ENCODE measurements at regions not wholly inside any gene's neighbourhood (a gene's known extent, or its start where the extent isn't known, plus 50 kb on each side); places are given as distances from the start of the nearest gene placed in this dataset.
A peak's percentile ranks its signal among the peaks of the same experiment; 100 is the strongest.

- H3K9me2 ChIP-seq (ENCODE audit: insufficient read depth) = peaks cover 17% of the 10 kb centered on the region
- H3K4me3 ChIP-seq = no peak overlapping the region
- no peaks in the 10 kb centered on the region for H4K20me1 ChIP-seq (replicated peaks; ENCODE audit: insufficient read depth)
- ATAC-seq (no peak), DNase-seq (ENCODE audit: low spot score) (no peak)
- H2AFZ ChIP-seq = peak overlapping the region; percentile 7; the same call in 1 of the 2 replicates
- H3K9me3 Mint-ChIP-seq = peaks cover 6% of the 10 kb centered on the region
- H3K79me2 ChIP-seq (replicated peaks; ENCODE audit: insufficient read depth) = no peaks in the 10 kb centered on the region
- peak overlapping the region; percentile 8; the same call in 1 of the 2 replicates for H3K4me2 ChIP-seq
- H3K4me3 Mint-ChIP-seq = no peak overlapping the region
- peaks cover 10% of the 10 kb centered on the region for H3K4me1 Mint-ChIP-seq
- H3F3A ChIP-seq (replicated peaks; ENCODE audit: low read depth) = no peaks in the 10 kb centered on the region
- H3K27me3 Mint-ChIP-seq (ENCODE audit: insufficient read depth, low read depth, poor library complexity) = peaks cover 2% of the 10 kb centered on the region
- no peaks in the 10 kb centered on the region for H3K27me3 ChIP-seq (ENCODE audit: insufficient read depth)
- H3K27ac Mint-ChIP-seq = no peak overlapping the region
- no peak for TF ChIP-seq CREB1 (CRISPR knock-in tag; IDR thresholded peaks at IDR 0.05; ENCODE audit: low read depth)
- TF ChIP-seq STAT1 (IDR thresholded peaks at IDR 0.05; ENCODE audit: unreplicated experiment) = no peak
- no peak for TF ChIP-seq EZH2 (IDR thresholded peaks at IDR 0.05; ENCODE audit: low read depth, unreplicated experiment)
- TF ChIP-seq JUNB (IDR thresholded peaks at IDR 0.05; ENCODE audit: unreplicated experiment) = no peak
- no peak for TF ChIP-seq POLR2AphosphoS5 (IDR thresholded peaks at IDR 0.05; ENCODE audit: low read depth)
- TF ChIP-seq NANOG (IDR thresholded peaks at IDR 0.05; ENCODE audit: borderline replicate concordance) = no peak
- no peak for TF ChIP-seq ZNF114 (CRISPR knock-in tag; IDR thresholded peaks at IDR 0.05)
- TF ChIP-seq ZNF331 (CRISPR knock-in tag; IDR thresholded peaks at IDR 0.05; ENCODE audit: low read depth) = no peak
- no peak for TF ChIP-seq ETS1 (IDR thresholded peaks at IDR 0.05)
- TF ChIP-seq EZH2phosphoT487 (IDR thresholded peaks at IDR 0.05; ENCODE audit: unreplicated experiment) = no peak
- no peak for TF ChIP-seq CTCF (conservative IDR thresholded peaks at IDR 0.05; ENCODE audit: low read depth in 2 of 2)
- TF ChIP-seq, protein P1, sequence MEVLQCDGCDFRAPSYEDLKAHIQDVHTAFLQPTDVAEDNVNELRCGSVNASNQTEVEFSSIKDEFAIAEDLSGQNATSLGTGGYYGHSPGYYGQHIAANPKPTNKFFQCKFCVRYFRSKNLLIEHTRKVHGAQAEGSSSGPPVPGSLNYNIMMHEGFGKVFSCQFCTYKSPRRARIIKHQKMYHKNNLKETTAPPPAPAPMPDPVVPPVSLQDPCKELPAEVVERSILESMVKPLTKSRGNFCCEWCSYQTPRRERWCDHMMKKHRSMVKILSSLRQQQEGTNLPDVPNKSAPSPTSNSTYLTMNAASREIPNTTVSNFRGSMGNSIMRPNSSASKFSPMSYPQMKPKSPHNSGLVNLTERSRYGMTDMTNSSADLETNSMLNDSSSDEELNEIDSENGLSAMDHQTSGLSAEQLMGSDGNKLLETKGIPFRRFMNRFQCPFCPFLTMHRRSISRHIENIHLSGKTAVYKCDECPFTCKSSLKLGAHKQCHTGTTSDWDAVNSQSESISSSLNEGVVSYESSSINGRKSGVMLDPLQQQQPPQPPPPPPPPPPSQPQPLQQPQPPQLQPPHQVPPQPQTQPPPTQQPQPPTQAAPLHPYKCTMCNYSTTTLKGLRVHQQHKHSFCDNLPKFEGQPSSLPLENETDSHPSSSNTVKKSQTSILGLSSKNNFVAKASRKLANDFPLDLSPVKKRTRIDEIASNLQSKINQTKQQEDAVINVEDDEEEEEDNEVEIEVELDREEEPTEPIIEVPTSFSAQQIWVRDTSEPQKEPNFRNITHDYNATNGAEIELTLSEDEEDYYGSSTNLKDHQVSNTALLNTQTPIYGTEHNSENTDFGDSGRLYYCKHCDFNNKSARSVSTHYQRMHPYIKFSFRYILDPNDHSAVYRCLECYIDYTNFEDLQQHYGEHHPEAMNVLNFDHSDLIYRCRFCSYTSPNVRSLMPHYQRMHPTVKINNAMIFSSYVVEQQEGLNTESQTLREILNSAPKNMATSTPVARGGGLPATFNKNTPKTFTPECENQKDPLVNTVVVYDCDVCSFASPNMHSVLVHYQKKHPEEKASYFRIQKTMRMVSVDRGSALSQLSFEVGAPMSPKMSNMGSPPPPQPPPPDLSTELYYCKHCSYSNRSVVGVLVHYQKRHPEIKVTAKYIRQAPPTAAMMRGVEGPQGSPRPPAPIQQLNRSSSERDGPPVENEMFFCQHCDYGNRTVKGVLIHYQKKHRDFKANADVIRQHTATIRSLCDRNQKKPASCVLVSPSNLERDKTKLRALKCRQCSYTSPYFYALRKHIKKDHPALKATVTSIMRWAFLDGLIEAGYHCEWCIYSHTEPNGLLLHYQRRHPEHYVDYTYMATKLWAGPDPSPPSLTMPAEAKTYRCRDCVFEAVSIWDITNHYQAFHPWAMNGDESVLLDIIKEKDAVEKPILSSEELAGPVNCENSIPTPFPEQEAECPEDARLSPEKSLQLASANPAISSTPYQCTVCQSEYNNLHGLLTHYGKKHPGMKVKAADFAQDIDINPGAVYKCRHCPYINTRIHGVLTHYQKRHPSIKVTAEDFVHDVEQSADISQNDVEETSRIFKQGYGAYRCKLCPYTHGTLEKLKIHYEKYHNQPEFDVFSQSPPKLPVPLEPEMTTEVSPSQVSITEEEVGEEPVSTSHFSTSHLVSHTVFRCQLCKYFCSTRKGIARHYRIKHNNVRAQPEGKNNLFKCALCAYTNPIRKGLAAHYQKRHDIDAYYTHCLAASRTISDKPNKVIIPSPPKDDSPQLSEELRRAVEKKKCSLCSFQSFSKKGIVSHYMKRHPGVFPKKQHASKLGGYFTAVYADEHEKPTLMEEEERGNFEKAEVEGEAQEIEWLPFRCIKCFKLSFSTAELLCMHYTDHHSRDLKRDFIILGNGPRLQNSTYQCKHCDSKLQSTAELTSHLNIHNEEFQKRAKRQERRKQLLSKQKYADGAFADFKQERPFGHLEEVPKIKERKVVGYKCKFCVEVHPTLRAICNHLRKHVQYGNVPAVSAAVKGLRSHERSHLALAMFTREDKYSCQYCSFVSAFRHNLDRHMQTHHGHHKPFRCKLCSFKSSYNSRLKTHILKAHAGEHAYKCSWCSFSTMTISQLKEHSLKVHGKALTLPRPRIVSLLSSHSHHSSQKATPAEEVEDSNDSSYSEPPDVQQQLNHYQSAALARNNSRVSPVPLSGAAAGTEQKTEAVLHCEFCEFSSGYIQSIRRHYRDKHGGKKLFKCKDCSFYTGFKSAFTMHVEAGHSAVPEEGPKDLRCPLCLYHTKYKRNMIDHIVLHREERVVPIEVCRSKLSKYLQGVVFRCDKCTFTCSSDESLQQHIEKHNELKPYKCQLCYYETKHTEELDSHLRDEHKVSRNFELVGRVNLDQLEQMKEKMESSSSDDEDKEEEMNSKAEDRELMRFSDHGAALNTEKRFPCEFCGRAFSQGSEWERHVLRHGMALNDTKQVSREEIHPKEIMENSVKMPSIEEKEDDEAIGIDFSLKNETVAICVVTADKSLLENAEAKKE (CRISPR knock-in tag; IDR thresholded peaks at IDR 0.05) = no peak
- TF ChIP-seq REST (IDR thresholded peaks at IDR 0.05; ENCODE audit: unreplicated experiment) = no peak
- no peak overlapping the region for H3K27ac ChIP-seq (ENCODE audit: low read depth)
- H3K36me3 ChIP-seq (ENCODE audit: insufficient read depth) = no peaks in the 10 kb centered on the region
- peaks cover 10% of the 10 kb centered on the region; the same call in 1 of the 3 replicates for H3K36me3 Mint-ChIP-seq (ENCODE audit: low read depth)
- peaks cover 9% of the 10 kb centered on the region for H3K4me1 ChIP-seq (ENCODE audit: insufficient read depth)
Measured at GRCh38 chr3:20250314-20250713, 64.3 kb upstream of the SGO1 start.
